ENCODE measurements at regions not wholly inside any gene's neighbourhood (a gene's known extent, or its start where the extent isn't known, plus 50 kb on each side); places are given as distances from the start of the nearest gene placed in this dataset.

DNA sequence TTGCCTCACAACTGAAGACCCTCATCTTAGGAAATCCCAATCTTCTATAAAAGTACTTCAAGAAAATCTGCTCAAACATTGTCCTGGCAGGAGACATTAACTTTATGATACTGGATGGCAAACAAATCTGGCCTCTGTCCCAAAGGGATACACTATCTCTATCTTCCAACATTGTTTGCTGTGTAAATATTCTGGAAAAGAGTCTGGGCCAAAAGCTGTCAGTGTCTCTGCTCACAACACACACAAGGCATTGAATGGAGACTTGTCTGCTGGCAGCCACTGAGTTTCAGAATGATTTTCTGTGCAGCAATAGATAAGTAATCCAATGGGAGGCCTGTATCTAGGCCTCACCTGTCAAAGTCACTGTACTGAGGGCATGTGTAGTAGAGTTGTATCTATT is 471.1 kb downstream of the DMAC1 start:
- H3K4me1 ChIP-seq: no peaks in the 10 kb centered on the region
- no peak for TF ChIP-seq POLR2A (IDR thresholded peaks at IDR 0.05)
- TF ChIP-seq, protein P1, sequence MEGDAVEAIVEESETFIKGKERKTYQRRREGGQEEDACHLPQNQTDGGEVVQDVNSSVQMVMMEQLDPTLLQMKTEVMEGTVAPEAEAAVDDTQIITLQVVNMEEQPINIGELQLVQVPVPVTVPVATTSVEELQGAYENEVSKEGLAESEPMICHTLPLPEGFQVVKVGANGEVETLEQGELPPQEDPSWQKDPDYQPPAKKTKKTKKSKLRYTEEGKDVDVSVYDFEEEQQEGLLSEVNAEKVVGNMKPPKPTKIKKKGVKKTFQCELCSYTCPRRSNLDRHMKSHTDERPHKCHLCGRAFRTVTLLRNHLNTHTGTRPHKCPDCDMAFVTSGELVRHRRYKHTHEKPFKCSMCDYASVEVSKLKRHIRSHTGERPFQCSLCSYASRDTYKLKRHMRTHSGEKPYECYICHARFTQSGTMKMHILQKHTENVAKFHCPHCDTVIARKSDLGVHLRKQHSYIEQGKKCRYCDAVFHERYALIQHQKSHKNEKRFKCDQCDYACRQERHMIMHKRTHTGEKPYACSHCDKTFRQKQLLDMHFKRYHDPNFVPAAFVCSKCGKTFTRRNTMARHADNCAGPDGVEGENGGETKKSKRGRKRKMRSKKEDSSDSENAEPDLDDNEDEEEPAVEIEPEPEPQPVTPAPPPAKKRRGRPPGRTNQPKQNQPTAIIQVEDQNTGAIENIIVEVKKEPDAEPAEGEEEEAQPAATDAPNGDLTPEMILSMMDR (IDR thresholded peaks at IDR 0.05): no peak
- ATAC-seq (peak in 3 of 4 donors; percentile 16 to 69 (median 41)), DNase-seq (no peak)
- H3K9me3 ChIP-seq: no peaks in the 10 kb centered on the region
- no peak overlapping the region for H3K27ac ChIP-seq
- H3K27me3 ChIP-seq: no peaks in the 10 kb centered on the region
- no peak overlapping the region for H3K4me3 ChIP-seq
- H3K36me3 ChIP-seq: no peaks in the 10 kb centered on the region
- intact Hi-C loops (cut with DNase I): no loop called here

DNA sequence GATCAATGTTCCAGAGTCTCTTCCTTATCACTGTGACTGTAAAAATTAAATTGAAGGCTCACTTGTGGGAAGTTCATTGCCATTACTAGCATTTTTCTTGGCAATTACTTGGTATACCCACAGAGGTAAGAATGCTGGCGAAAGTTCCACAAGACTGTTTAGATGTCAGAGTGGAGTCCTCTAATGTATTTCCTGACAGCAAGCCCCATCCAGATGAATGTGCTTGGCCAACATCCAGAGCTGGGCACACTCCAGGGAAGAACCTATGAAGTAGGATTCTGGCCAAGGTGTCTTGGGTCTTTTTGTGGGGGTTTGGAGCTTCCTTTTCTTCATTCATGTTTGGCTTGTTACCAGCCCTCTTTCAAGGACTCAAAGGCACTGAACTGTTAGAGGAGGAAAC is 473.6 kb downstream of the DMAC1 start:
- ATAC-seq (no peak), DNase-seq (no peak)
- Histone ChIP-seq H3K27ac (no peak overlapping the region), H3K27me3 (no peaks in the 10 kb centered on the region), H3K4me1 (no peaks in the 10 kb centered on the region), H3K4me3 (no peak overlapping the region), H3K9me3 (no peaks in the 10 kb centered on the region), H3K36me3 (no peaks in the 10 kb centered on the region)
- TF ChIP-seq, protein P1 (IDR thresholded peaks at IDR 0.05): no peak
- TF ChIP-seq POLR2A (IDR thresholded peaks at IDR 0.05): no peak
- intact Hi-C loops (cut with DNase I): no loop called here
- no CpG with 5 or more reads among the region's 1 CpG for WGBS (ENCODE audit: insufficient coverage, low coverage, low lambda C conversion rate, missing lambda C conversion rate)

DNA sequence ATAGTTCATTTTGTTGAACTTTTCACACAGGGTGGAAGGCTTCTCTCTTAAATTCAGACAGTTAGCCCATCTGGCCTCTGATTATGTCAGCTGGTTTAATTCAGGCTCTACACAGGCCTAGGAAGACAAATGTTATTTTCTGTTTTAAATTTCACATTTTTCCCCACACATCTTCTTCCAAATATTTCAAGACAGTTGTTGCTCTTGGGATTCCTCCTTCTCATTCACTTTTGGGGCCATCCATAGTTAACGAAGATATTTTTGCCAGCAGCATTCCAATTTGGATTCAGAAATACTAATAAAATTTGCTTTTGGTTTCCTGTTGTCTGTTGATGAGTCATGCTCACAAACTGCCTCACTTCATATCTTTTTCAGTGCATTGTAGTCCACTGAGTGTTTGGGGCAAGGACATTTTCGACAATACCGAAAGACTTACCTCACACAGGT is 475.4 kb downstream of the DMAC1 start:
- Histone ChIP-seq H3K36me3 (no peaks in the 10 kb centered on the region), H3K4me3 (no peak overlapping the region), H3K27ac (no peak overlapping the region), H3K27me3 (no peaks in the 10 kb centered on the region), H3K4me1 (no peaks in the 10 kb centered on the region), H3K9me3 (no peaks in the 10 kb centered on the region)
- no peak for ATAC-seq
- DNase-seq: no peak
- WGBS (ENCODE audit: insufficient coverage, low coverage, low lambda C conversion rate, missing lambda C conversion rate): 66% methylated on average over 3 of the region's 3 CpGs
- no peak for TF ChIP-seq POLR2A (IDR thresholded peaks at IDR 0.05)
- TF ChIP-seq, protein P1 (IDR thresholded peaks at IDR 0.05): no peak
- intact Hi-C loops (cut with DNase I): no loop called here

GRCh38 chr9:7320841-7321240 is 478.7 kb downstream of the DMAC1 start:
- intact Hi-C loops (cut with DNase I): no loop called here
- TF ChIP-seq, protein P1 (IDR thresholded peaks at IDR 0.05): no peak
- no peak for TF ChIP-seq POLR2A (IDR thresholded peaks at IDR 0.05)
- Histone ChIP-seq H3K9me3 (no peaks in the 10 kb centered on the region), H3K36me3 (no peaks in the 10 kb centered on the region), H3K4me3 (no peak overlapping the region), H3K27ac (no peak overlapping the region), H3K4me1 (no peaks in the 10 kb centered on the region), H3K27me3 (no peaks in the 10 kb centered on the region)
- ATAC-seq: no peak
- no peak for DNase-seq
- WGBS (ENCODE audit: insufficient coverage, low coverage, low lambda C conversion rate, missing lambda C conversion rate): 71% methylated on average over 7 of the region's 7 CpGs

- no peaks in the 10 kb centered on the region for H3K9me3 ChIP-seq
- H3K27me3 ChIP-seq: no peaks in the 10 kb centered on the region
- no peak overlapping the region for H3K27ac ChIP-seq
- no peak for DNase-seq
- intact Hi-C loops (cut with DNase I): no loop called here
- peak in 1 of 4 donors; percentile 21 for ATAC-seq
- TF ChIP-seq, protein P1 (IDR thresholded peaks at IDR 0.05): no peak
- no peak for TF ChIP-seq POLR2A (IDR thresholded peaks at IDR 0.05)
- 45% methylated on average over 7 of the region's 7 CpGs for WGBS (ENCODE audit: insufficient coverage, low coverage, low lambda C conversion rate, missing lambda C conversion rate)
- H3K36me3 ChIP-seq: no peaks in the 10 kb centered on the region
- no peaks in the 10 kb centered on the region for H3K4me1 ChIP-seq
- no peak overlapping the region for H3K4me3 ChIP-seq
Observed at GRCh38 chr9:7320139-7320538, 479.4 kb downstream of the DMAC1 start.

Data from right lobe of liver (tissue), 6 donors.